H9 (cell line): ENCODE measurements at regions not wholly inside any gene's neighbourhood (a gene's known extent, or its start where the extent isn't known, plus 50 kb on each side); places are given as distances from the start of the nearest gene placed in this dataset.

Source experiments
- DNase-seq: peaks from one replicate; pipeline ENCODE4 v3.0.0-alpha.2; 2017
- H2AFZ ChIP-seq: one replicate; pipeline ENCODE4 v1.6.1; 2013; ENCODE audit warnings: mild to moderate bottlenecking, low read length, control low read depth, moderate library complexity
- H2AK5ac ChIP-seq: 2 replicates; pipeline ENCODE4 v1.6.1; 2013; ENCODE audit warnings: low read length, control low read depth, mixed read lengths; ENCODE audit not compliant: insufficient read length
- H2BK120ac ChIP-seq: one replicate; pipeline ENCODE4 v1.6.1; 2013; ENCODE audit warnings: low read depth, mild to moderate bottlenecking, low read length, control low read depth, inconsistent platforms; ENCODE audit not compliant: poor library complexity, severe bottlenecking
- H2BK12ac ChIP-seq: 2 replicates; pipeline ENCODE4 v1.6.1; 2013; ENCODE audit warnings: low read length, control low read depth, mixed read lengths, low read depth; ENCODE audit not compliant: insufficient read length
- H2BK15ac ChIP-seq: 2 replicates; pipeline ENCODE4 v1.6.1; 2013; ENCODE audit warnings: low read depth, low read length, control low read depth
- H2BK20ac ChIP-seq: one replicate; pipeline ENCODE4 v1.6.1; 2013; ENCODE audit warnings: low read depth, mild to moderate bottlenecking, low read length, control low read depth, inconsistent platforms; ENCODE audit not compliant: poor library complexity, severe bottlenecking
- H2BK5ac ChIP-seq: 2 replicates; pipeline ENCODE4 v1.6.1; 2013; ENCODE audit warnings: low read length, control low read depth, mixed read lengths; ENCODE audit not compliant: insufficient read length
- H3K14ac ChIP-seq: 2 replicates; pipeline ENCODE4 v1.6.1; 2013; ENCODE audit warnings: low read length, control low read depth; ENCODE audit not compliant: insufficient read depth
- H3K18ac ChIP-seq: 2 replicates; pipeline ENCODE4 v1.6.1; 2013; ENCODE audit warnings: low read depth, mild to moderate bottlenecking, mixed read lengths, low read length, control low read depth; ENCODE audit not compliant: insufficient read length
- H3K23ac ChIP-seq: 2 replicates; pipeline ENCODE4 v1.6.1; 2013; ENCODE audit warnings: low read length, control low read depth, mixed read lengths, low read depth; ENCODE audit not compliant: insufficient read length
- H3K23me2 ChIP-seq: 2 replicates; pipeline ENCODE4 v1.6.1; 2013; ENCODE audit warnings: low read depth, mild to moderate bottlenecking, mixed read lengths, low read length, control low read depth; ENCODE audit not compliant: insufficient read length, poor library complexity, severe bottlenecking
- H3K27ac ChIP-seq: 2 replicates; pipeline ENCODE4 v1.5.1; 2013; ENCODE audit warnings: low read length, control low read depth, mixed read lengths, low read depth; ENCODE audit not compliant: insufficient read length
- H3K27me3 ChIP-seq: 2 replicates; pipeline ENCODE4 v1.6.1; 2013; ENCODE audit warnings: low read length, control low read depth, inconsistent platforms; ENCODE audit not compliant: insufficient read depth
- H3K4ac ChIP-seq: 2 replicates; pipeline ENCODE4 v1.6.1; 2013; ENCODE audit warnings: low read depth, mild to moderate bottlenecking, control low read depth, inconsistent platforms, low read length, moderate library complexity
- H3K4me1 ChIP-seq: 2 replicates; pipeline ENCODE4 v1.6.1; 2013; ENCODE audit warnings: low read length, control low read depth, inconsistent platforms; ENCODE audit not compliant: insufficient read depth
- H3K4me2 ChIP-seq: 2 replicates; pipeline ENCODE4 v1.6.1; 2013; ENCODE audit warnings: low read length, control low read depth, mixed read lengths; ENCODE audit not compliant: insufficient read length, insufficient read depth
- H3K56ac ChIP-seq: 2 replicates; pipeline ENCODE4 v1.6.1; 2013; ENCODE audit warnings: low read depth, mild to moderate bottlenecking, mixed read lengths, low read length, control low read depth; ENCODE audit not compliant: insufficient read length
- H3K79me1 ChIP-seq: 2 replicates; pipeline ENCODE4 v1.6.1; 2013; ENCODE audit warnings: low read depth, mild to moderate bottlenecking, moderate library complexity, low read length, control low read depth, inconsistent platforms; ENCODE audit not compliant: insufficient read depth, poor library complexity, severe bottlenecking
- H3K79me2 ChIP-seq: 2 replicates; pipeline ENCODE4 v1.6.1; 2013; ENCODE audit warnings: low read length, control low read depth, inconsistent platforms; ENCODE audit not compliant: insufficient read depth
- H3K9ac ChIP-seq: 2 replicates; pipeline ENCODE4 v1.6.1; 2013; ENCODE audit warnings: low read length, control low read depth, mixed read lengths; ENCODE audit not compliant: insufficient read length; ENCODE audit errors: extremely low read depth
- H3K9me3 ChIP-seq: one replicate; pipeline ENCODE4 v1.6.1; 2013; ENCODE audit warnings: low read depth, low read length, inconsistent platforms; ENCODE audit not compliant: control insufficient read depth
- H3T11ph ChIP-seq: one replicate; pipeline ENCODE4 v1.6.1; 2013; ENCODE audit warnings: mild to moderate bottlenecking, low read length, control low read depth, inconsistent platforms
- H4K20me1 ChIP-seq: one replicate; pipeline ENCODE4 v1.6.1; 2013; ENCODE audit not compliant: control insufficient read depth, insufficient read length, insufficient read depth
- H4K5ac ChIP-seq: 2 replicates; pipeline ENCODE4 v1.6.1; 2013; ENCODE audit warnings: low read depth, mild to moderate bottlenecking, mixed read lengths, low read length, control low read depth; ENCODE audit not compliant: insufficient read length
- H4K8ac ChIP-seq: replicated peaks from 2 replicates; pipeline ENCODE4 v1.6.1; 2013; ENCODE audit warnings: low read length, control low read depth, mixed read lengths, low read depth; ENCODE audit not compliant: insufficient read length
- H4K91ac ChIP-seq: 2 replicates; pipeline ENCODE4 v1.6.1; 2013; ENCODE audit warnings: low read depth, mild to moderate bottlenecking, moderate library complexity, mixed read lengths, low read length, control low read depth; ENCODE audit not compliant: insufficient read length
- H3K27ac Mint-ChIP-seq, 3 experiments: 2 replicates in 2 of 3; 3 replicates in 1 of 3; pipeline ENCODE4 v1.8.0; 2020 to 2021; ENCODE audit warnings: mixed read lengths in 3 of 3, mild to moderate bottlenecking in 1 of 3, moderate library complexity in 1 of 3
- H3K27me3 Mint-ChIP-seq: 2 replicates; pipeline ENCODE4 v1.8.0; 2021; ENCODE audit warnings: low read depth, mild to moderate bottlenecking, moderate library complexity, mixed read lengths
- H3K36me3 Mint-ChIP-seq, 3 experiments: 2 replicates in 2 of 3; 3 replicates in 1 of 3; pipeline ENCODE4 v1.8.0; 2020 to 2021; ENCODE audit warnings: low read depth in 3 of 3, mixed read lengths in 3 of 3; ENCODE audit not compliant: insufficient read depth in 1 of 3
- H3K4me1 Mint-ChIP-seq, 2 experiments: 2 replicates each; pipeline ENCODE4 v1.8.0; 2020; ENCODE audit warnings: mixed read lengths in 2 of 2
- H3K4me3 Mint-ChIP-seq, 2 experiments: 2 replicates in 1 of 2; 3 replicates in 1 of 2; pipeline ENCODE4 v1.8.0; 2020 to 2021; ENCODE audit warnings: mild to moderate bottlenecking in 2 of 2, mixed read lengths in 2 of 2, moderate library complexity in 1 of 2
- H3K9me3 Mint-ChIP-seq, 2 experiments: 2 replicates in 1 of 2; 3 replicates in 1 of 2; pipeline ENCODE4 v1.8.0; 2020; ENCODE audit warnings: mild to moderate bottlenecking in 2 of 2, mixed read lengths in 2 of 2, moderate library complexity in 1 of 2
- WGBS: extraction: QIAGEN DNeasy Blood & Tissue Kit; methylation state at CpG from one replicate; pipeline ENCODE4 v1.1.7; 2013; ENCODE audit warnings: missing lambda C conversion rate, low lambda C conversion rate, mixed read lengths; ENCODE audit not compliant: insufficient read length; ENCODE audit errors: extremely low coverage; 5-methylcytosine and 5-hydroxymethylcytosine counted together
- TF ChIP-seq, protein P1 (sequence below): fragments of 200-600 bp; sonication (generic); conservative IDR thresholded peaks from 3 replicates; pipeline ENCODE4 v1.8.0; 2021; ENCODE audit warnings: antibody characterized with exemption, mild to moderate bottlenecking

DNA sequence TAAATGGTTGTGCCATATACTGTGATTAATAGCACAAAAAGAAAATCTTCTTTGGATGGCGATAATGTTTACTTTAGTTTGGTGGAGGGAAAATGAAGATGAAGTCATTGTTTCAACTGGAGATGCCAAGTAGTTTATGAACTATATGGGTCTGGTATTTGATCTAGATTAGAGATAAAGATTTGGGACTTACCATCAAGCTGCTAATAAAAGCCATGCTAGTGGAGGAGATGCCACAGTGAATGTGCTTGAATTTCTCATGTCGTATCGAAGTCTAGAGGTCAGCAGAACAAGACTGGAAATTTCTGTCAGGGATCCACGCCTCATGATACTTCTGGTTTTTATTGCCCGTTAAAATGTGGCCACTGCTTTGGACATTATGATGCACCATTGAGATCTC is 742.0 kb downstream of the NCAM2 start:
- Histone ChIP-seq H2BK15ac (no peak overlapping the region), H3K9ac (no peak overlapping the region), H2BK5ac (no peak overlapping the region), H3K79me2 (no peaks in the 10 kb centered on the region), H3K14ac (no peak overlapping the region), H3K56ac (no peak overlapping the region), H3K18ac (no peak overlapping the region), H4K91ac (no peak overlapping the region), H3K23ac (no peak overlapping the region), H4K5ac (no peak overlapping the region), H3K27ac (no peak overlapping the region), H4K20me1 (no peaks in the 10 kb centered on the region), H3K9me3 (no peaks in the 10 kb centered on the region), H3K79me1 (no peaks in the 10 kb centered on the region), H3K23me2 (no peaks in the 10 kb centered on the region), H3K4ac (no peak overlapping the region), H3K4me2 (no peak overlapping the region), H2BK120ac (no peak overlapping the region), H2BK20ac (no peak overlapping the region), H2BK12ac (no peak overlapping the region), H3T11ph (no peak overlapping the region), H3K4me1 (no peaks in the 10 kb centered on the region), H2AK5ac (no peak overlapping the region), H3K27me3 (no peaks in the 10 kb centered on the region), H4K8ac (no peak overlapping the region), H2AFZ (no peak overlapping the region)
- no peaks in the 10 kb centered on the region for H3K4me1 Mint-ChIP-seq
- peaks cover under 1 to 7% of the 10 kb centered on the region in 2 experiments; a peak in 2 of 5 replicates for H3K9me3 Mint-ChIP-seq
- TF ChIP-seq, protein P1, sequence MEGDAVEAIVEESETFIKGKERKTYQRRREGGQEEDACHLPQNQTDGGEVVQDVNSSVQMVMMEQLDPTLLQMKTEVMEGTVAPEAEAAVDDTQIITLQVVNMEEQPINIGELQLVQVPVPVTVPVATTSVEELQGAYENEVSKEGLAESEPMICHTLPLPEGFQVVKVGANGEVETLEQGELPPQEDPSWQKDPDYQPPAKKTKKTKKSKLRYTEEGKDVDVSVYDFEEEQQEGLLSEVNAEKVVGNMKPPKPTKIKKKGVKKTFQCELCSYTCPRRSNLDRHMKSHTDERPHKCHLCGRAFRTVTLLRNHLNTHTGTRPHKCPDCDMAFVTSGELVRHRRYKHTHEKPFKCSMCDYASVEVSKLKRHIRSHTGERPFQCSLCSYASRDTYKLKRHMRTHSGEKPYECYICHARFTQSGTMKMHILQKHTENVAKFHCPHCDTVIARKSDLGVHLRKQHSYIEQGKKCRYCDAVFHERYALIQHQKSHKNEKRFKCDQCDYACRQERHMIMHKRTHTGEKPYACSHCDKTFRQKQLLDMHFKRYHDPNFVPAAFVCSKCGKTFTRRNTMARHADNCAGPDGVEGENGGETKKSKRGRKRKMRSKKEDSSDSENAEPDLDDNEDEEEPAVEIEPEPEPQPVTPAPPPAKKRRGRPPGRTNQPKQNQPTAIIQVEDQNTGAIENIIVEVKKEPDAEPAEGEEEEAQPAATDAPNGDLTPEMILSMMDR: no peak
- peaks cover 0 to 3% (median 0%) of the 10 kb centered on the region in 3 experiments; a peak in 1 of 7 replicates for H3K36me3 Mint-ChIP-seq
- no peak overlapping the region for H3K4me3 Mint-ChIP-seq
- H3K27me3 Mint-ChIP-seq: no peaks in the 10 kb centered on the region
- H3K27ac Mint-ChIP-seq: no peak overlapping the region
- no peak for DNase-seq
- WGBS: no CpG with 5 or more reads among the region's 5 CpGs
